Activated CD4-positive, alpha-beta T cell treated with anti-CD3 and anti-CD28 coated beads for 36 hours (primary cell): ENCODE measurements at regions not wholly inside any gene's neighbourhood (a gene's known extent, or its start where the extent isn't known, plus 50 kb on each side); places are given as distances from the start of the nearest gene placed in this dataset.

ENCODE experiments used
- ATAC-seq: fragments of 200-7000 bp; cut with Tn5 transposase; one replicate; pipeline ENCODE4 v1.10.0; 2021; ENCODE audit warnings: mild to moderate bottlenecking, moderate library complexity
- CTCF ChIA-PET: fragments of 350-600 bp; sonication (Branson Sonifier 250); formaldehyde crosslinking; loops from one replicate; lab custom pipeline; 2021; ENCODE audit warnings: antibody characterized with exemption; lab: Charles Lee
- POLR2A ChIA-PET: fragments of 350-600 bp; sonication (Branson Sonifier 250); formaldehyde crosslinking; loops from one replicate; lab custom pipeline; 2021; ENCODE audit warnings: antibody characterized with exemption, inconsistent platforms; lab: Charles Lee
- DNase-seq: peaks from one replicate; pipeline ENCODE4 v3.0.0-alpha.2; 2020
- H3K27ac Mint-ChIP-seq: one replicate; pipeline ENCODE4 v1.8.0; 2021; ENCODE audit warnings: mixed read lengths
- H3K27me3 Mint-ChIP-seq: one replicate; pipeline ENCODE4 v1.8.0; 2021; ENCODE audit warnings: mixed read lengths
- H3K36me3 Mint-ChIP-seq: one replicate; pipeline ENCODE4 v1.8.0; 2021; ENCODE audit warnings: low read depth, mixed read lengths
- H3K4me1 Mint-ChIP-seq: one replicate; pipeline ENCODE4 v1.8.0; 2021; ENCODE audit warnings: mixed read lengths
- H3K4me3 Mint-ChIP-seq: one replicate; pipeline ENCODE4 v1.8.0; 2021; ENCODE audit warnings: mild to moderate bottlenecking, moderate library complexity, mixed read lengths
- H3K9me3 Mint-ChIP-seq: one replicate; pipeline ENCODE4 v1.8.0; 2021; ENCODE audit warnings: low read depth, mixed read lengths
- intact Hi-C, 2 experiments: fragments of 100-400 bp; cut with DNase I in 1 of 2; cut with micrococcal nuclease in 1 of 2; formaldehyde crosslinking; loops; one replicate each; pipeline versions ENCODE4 v1.14.2 to v1.15.1; 2022 to 2024; cut with DNase I, micrococcal nuclease

GRCh38 chr22:47814474-47814873 is 1052.0 kb downstream of the TBC1D22A start:
- Mint-ChIP-seq H3K27me3 (peaks cover 9% of the 10 kb centered on the region), H3K4me3 (no peak overlapping the region), H3K36me3 (no peaks in the 10 kb centered on the region), H3K27ac (no peak overlapping the region), H3K4me1 (no peaks in the 10 kb centered on the region), H3K9me3 (peaks cover 1% of the 10 kb centered on the region)
- intact Hi-C loops, result no loop called here
- no peak for DNase-seq
- CTCF ChIA-PET, result interaction anchor here (0.6 kb wide), 1 partner anchor 333 kb away, joined by 3 read pairs; no protein-coding TSS in a partner anchor
- no peak for ATAC-seq
- POLR2A ChIA-PET, result no interaction called here

GRCh38 chr22:47813661-47814060 is 1051.2 kb downstream of the TBC1D22A start:
- peaks cover 1% of the 10 kb centered on the region for H3K9me3 Mint-ChIP-seq
- no peaks in the 10 kb centered on the region for H3K4me1 Mint-ChIP-seq
- intact Hi-C loops, result no loop called here
- H3K27ac Mint-ChIP-seq, result no peak overlapping the region
- no peak for DNase-seq
- no peak for ATAC-seq
- H3K27me3 Mint-ChIP-seq, result peaks cover 9% of the 10 kb centered on the region
- H3K36me3 Mint-ChIP-seq, result no peaks in the 10 kb centered on the region
- ChIA-PET CTCF (no interaction called here), POLR2A (no interaction called here)
- H3K4me3 Mint-ChIP-seq, result no peak overlapping the region

GRCh38 chr22:47811971-47812370 is 1049.5 kb downstream of the TBC1D22A start:
- Mint-ChIP-seq H3K36me3 (no peaks in the 10 kb centered on the region), H3K27ac (no peak overlapping the region), H3K4me1 (no peaks in the 10 kb centered on the region), H3K27me3 (peaks cover 13% of the 10 kb centered on the region), H3K4me3 (no peak overlapping the region), H3K9me3 (peaks cover 1% of the 10 kb centered on the region)
- CTCF ChIA-PET, result no interaction called here
- no peak for ATAC-seq
- POLR2A ChIA-PET, result no interaction called here
- DNase-seq, result no peak
- intact Hi-C loops, result no loop called here

GRCh38 chr22:47810505-47811500 is 1048.4 kb downstream of the TBC1D22A start:
- ChIA-PET CTCF (no interaction called here), POLR2A (no interaction called here)
- ATAC-seq (no peak), DNase-seq (no peak)
- Mint-ChIP-seq H3K4me3 (no peak overlapping the region), H3K4me1 (no peaks in the 10 kb centered on the region), H3K9me3 (peaks cover 1% of the 10 kb centered on the region), H3K27me3 (peaks cover 12% of the 10 kb centered on the region), H3K27ac (no peak overlapping the region), H3K36me3 (no peaks in the 10 kb centered on the region)
- intact Hi-C loops, result no loop called here

GRCh38 chr22:47808886-47809620 is 1046.6 kb downstream of the TBC1D22A start:
- Mint-ChIP-seq H3K4me1 (no peaks in the 10 kb centered on the region), H3K9me3 (no peaks in the 10 kb centered on the region), H3K27ac (no peak overlapping the region), H3K27me3 (peaks cover 12% of the 10 kb centered on the region), H3K36me3 (no peaks in the 10 kb centered on the region), H3K4me3 (no peak overlapping the region)
- intact Hi-C loops, result no loop called here
- POLR2A ChIA-PET, result no interaction called here
- CTCF ChIA-PET, result no interaction called here
- DNase-seq (no peak), ATAC-seq (no peak)

- no peak overlapping the region for H3K4me3 Mint-ChIP-seq
These were observed 1045.8 kb downstream of the TBC1D22A start for GRCh38 chr22:47808236-47808635.

GRCh38 chr22:47807506-47807905 is 1045.1 kb downstream of the TBC1D22A start:
- ChIA-PET POLR2A (no interaction called here), CTCF (no interaction called here)
- no peaks in the 10 kb centered on the region for H3K36me3 Mint-ChIP-seq
- H3K4me1 Mint-ChIP-seq, result no peaks in the 10 kb centered on the region
- intact Hi-C loops, result no loop called here
- H3K9me3 Mint-ChIP-seq, result no peaks in the 10 kb centered on the region
- DNase-seq, result no peak
- peaks cover 18% of the 10 kb centered on the region for H3K27me3 Mint-ChIP-seq
- no peak overlapping the region for H3K4me3 Mint-ChIP-seq
- no peak overlapping the region for H3K27ac Mint-ChIP-seq
- no peak for ATAC-seq

More at GRCh38 chr22:47808236-47808635, 1045.8 kb downstream of the TBC1D22A start:
- no peaks in the 10 kb centered on the region for H3K9me3 Mint-ChIP-seq
- no peaks in the 10 kb centered on the region for H3K36me3 Mint-ChIP-seq
- no peaks in the 10 kb centered on the region for H3K4me1 Mint-ChIP-seq
- POLR2A ChIA-PET, result no interaction called here
- ATAC-seq (no peak), DNase-seq (no peak)
- peaks cover 16% of the 10 kb centered on the region for H3K27me3 Mint-ChIP-seq
- intact Hi-C loops, result no loop called here
- CTCF ChIA-PET, result no interaction called here
- H3K27ac Mint-ChIP-seq, result no peak overlapping the region

GRCh38 chr22:47806894-47807293 is 1044.4 kb downstream of the TBC1D22A start:
- ATAC-seq (no peak), DNase-seq (no peak)
- H3K27ac Mint-ChIP-seq, result no peak overlapping the region
- H3K4me1 Mint-ChIP-seq, result no peaks in the 10 kb centered on the region
- intact Hi-C loops, result no loop called here
- no peak overlapping the region for H3K4me3 Mint-ChIP-seq
- H3K27me3 Mint-ChIP-seq, result peaks cover 20% of the 10 kb centered on the region
- H3K36me3 Mint-ChIP-seq, result no peaks in the 10 kb centered on the region
- CTCF ChIA-PET, result no interaction called here
- POLR2A ChIA-PET, result no interaction called here
- no peaks in the 10 kb centered on the region for H3K9me3 Mint-ChIP-seq

- H3K4me1 Mint-ChIP-seq, result no peaks in the 10 kb centered on the region
- H3K4me3 Mint-ChIP-seq, result no peak overlapping the region
- no peak overlapping the region for H3K27ac Mint-ChIP-seq
- peaks cover 15% of the 10 kb centered on the region for H3K27me3 Mint-ChIP-seq
- POLR2A ChIA-PET, result no interaction called here
- H3K36me3 Mint-ChIP-seq, result no peaks in the 10 kb centered on the region
- CTCF ChIA-PET, result no interaction called here
- ATAC-seq (no peak), DNase-seq (no peak)
- no peaks in the 10 kb centered on the region for H3K9me3 Mint-ChIP-seq
- intact Hi-C loops, result no loop called here
These were observed 1043.0 kb downstream of the TBC1D22A start for GRCh38 chr22:47805394-47805935.

GRCh38 chr22:47804281-47804680 is 1041.8 kb downstream of the TBC1D22A start:
- CTCF ChIA-PET, result no interaction called here
- POLR2A ChIA-PET, result no interaction called here
- ATAC-seq, result no peak
- H3K27me3 Mint-ChIP-seq, result peaks cover 17% of the 10 kb centered on the region
- no peak for DNase-seq
- no peaks in the 10 kb centered on the region for H3K36me3 Mint-ChIP-seq
- H3K4me3 Mint-ChIP-seq, result no peak overlapping the region
- H3K9me3 Mint-ChIP-seq, result peaks cover 2% of the 10 kb centered on the region
- no peaks in the 10 kb centered on the region for H3K4me1 Mint-ChIP-seq
- H3K27ac Mint-ChIP-seq, result no peak overlapping the region
- intact Hi-C loops, result no loop called here

- peaks cover 5% of the 10 kb centered on the region for H3K9me3 Mint-ChIP-seq
- H3K27ac Mint-ChIP-seq, result no peak overlapping the region
- peaks cover 19% of the 10 kb centered on the region for H3K27me3 Mint-ChIP-seq
- ChIA-PET CTCF (no interaction called here), POLR2A (no interaction called here)
- no peak for ATAC-seq
- no peaks in the 10 kb centered on the region for H3K4me1 Mint-ChIP-seq
- H3K4me3 Mint-ChIP-seq, result no peak overlapping the region
- DNase-seq, result no peak
- intact Hi-C loops, result no loop called here
- H3K36me3 Mint-ChIP-seq, result no peaks in the 10 kb centered on the region
These were observed 1040.0 kb downstream of the TBC1D22A start for GRCh38 chr22:47802421-47802820.
